ENCODE measurements at regions not wholly inside any gene's neighbourhood (a gene's known extent, or its start where the extent isn't known, plus 50 kb on each side); places are given as distances from the start of the nearest gene placed in this dataset.
A peak's percentile ranks its signal among the peaks of the same experiment; 100 is the strongest.
"Not testable (repeated sequence)": the region's sequence is repeated elsewhere in the genome, so short reads cannot be mapped to it uniquely, and the experiment has no call there.

DNA sequence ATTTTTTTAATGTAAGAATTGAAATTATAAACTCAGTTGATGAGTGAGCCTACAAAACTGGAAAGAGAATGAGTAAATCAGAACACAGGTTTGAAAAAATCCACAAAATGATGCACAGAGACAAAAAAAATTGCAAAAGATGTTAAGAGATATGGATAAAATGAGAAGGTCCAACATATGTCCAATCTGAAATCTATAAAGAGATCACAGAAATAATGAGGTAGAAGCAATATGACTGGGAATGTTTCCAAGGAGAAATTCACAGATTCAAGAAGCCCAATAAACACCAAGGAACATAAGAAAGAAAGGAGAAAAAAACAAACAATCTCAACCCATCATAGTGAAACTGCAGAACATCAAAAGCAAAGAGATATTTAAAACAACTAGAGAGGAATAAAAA, 288.4 kb upstream of the SLC30A5 start:
- DNase-seq (ENCODE audit: low read depth, low spot score) = no peak
- H3K27ac ChIP-seq = no peak overlapping the region

DNA sequence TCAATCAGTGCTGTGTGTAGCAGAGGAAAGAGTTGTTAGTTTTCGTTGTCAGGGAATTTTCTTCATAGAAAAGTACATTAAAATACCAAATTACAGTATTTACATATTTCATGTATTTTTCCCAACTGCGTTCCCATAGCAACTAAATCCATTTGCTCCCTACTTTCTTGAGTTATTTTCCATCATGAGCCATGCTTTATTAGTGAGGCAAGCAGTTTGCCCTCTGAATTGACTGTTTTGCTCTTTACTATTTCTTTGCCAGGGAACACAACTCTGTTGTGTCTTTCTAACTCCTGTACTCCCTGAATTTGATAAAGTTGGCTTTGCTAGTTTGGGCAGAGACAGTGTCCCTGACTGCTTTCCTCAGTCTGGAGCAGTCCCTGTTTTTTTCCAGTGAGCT, 276.2 kb upstream of the SLC30A5 start:
- H3K27ac ChIP-seq = no peak overlapping the region
- no peak for DNase-seq (ENCODE audit: low read depth, low spot score)

GRCh38 chr5:68818057-68818695, 275.6 kb upstream of the SLC30A5 start:
- H3K27ac ChIP-seq = no peak overlapping the region
- DNase-seq (ENCODE audit: low read depth, low spot score) = no peak

DNA sequence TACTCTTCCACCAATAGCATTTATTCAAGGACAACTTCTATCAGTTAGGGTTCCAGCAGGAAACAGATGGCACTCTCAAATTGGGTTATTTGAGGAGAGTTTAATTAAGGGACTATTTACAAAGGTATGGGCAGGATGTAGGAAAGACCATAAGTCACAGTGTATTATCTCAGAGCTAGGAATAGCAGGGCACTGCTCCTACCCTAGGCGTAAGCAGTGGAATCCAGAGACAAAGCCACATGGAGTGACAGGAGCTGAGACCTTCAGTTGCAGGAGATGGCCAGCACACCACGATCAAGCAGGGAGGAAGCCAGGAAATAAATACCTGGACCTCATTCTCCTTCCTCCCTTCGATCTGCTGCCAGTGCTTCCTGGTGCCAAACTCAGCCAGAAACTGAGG, 274.9 kb upstream of the SLC30A5 start:
- no peak for DNase-seq (ENCODE audit: low read depth, low spot score)
- H3K27ac ChIP-seq = no peak overlapping the region

GRCh38 chr5:68821056-68821455, 272.8 kb upstream of the SLC30A5 start:
- no peak overlapping the region for H3K27ac ChIP-seq
- no peak for DNase-seq (ENCODE audit: low read depth, low spot score)

GRCh38 chr5:68822796-68823195, 271.0 kb upstream of the SLC30A5 start:
- H3K27ac ChIP-seq = no peak overlapping the region
- DNase-seq (ENCODE audit: low read depth, low spot score) = no peak

DNA sequence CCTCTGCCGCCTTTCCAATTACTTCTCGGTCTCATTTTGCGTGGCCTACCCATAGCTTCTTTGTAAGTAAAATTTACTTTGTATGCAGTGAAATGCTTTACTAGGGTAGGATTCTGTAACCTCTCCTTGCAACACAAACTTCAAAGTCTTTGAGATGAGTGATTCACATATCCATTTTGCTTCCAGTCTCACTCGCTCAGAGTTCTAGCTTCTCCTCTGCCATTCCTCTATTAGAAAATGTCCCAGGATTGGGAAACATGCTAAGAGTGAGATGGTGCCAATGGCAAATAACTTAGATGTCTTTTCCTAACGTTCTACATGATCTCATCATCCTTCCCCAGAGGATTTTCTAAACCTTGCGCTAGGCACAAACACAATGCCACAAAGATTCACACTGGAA, 270.5 kb upstream of the SLC30A5 start:
- no peak overlapping the region for H3K27ac ChIP-seq

DNA sequence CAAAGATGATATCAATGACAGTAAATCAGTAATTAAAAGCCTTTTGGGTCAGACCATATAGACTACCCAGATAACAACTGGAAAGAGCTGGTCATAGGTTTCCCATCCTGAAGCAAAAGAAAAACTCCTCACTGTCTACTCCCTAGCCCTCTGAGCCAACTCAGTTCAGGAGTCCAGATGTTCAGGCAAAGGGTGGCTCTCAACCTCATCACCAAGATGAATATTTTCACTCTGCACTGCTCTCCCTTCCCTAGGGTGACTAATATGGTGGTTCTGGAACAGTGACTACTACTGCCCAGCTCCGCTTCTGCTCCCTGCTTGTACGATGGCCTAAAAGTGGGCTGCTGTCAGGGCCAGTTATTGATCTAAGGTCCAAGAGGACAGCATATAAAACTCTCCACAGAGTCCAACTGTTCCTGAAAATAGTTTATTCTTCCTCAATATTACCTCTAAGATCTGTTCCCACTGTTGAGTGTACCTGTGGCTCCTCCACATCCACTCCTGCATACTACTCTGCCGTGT, 263.4 kb upstream of the SLC30A5 start:
- DNase-seq (ENCODE audit: low read depth, low spot score) = no peak
- H3K27ac ChIP-seq = no peak overlapping the region

More for the DNA sequence above, 270.5 kb upstream of the SLC30A5 start:
- no peak for DNase-seq (ENCODE audit: low read depth, low spot score)

GRCh38 chr5:68834491-68834981, 259.3 kb upstream of the SLC30A5 start:
- H3K27ac ChIP-seq = no peak overlapping the region
- DNase-seq (ENCODE audit: low read depth, low spot score) = no peak

DNA sequence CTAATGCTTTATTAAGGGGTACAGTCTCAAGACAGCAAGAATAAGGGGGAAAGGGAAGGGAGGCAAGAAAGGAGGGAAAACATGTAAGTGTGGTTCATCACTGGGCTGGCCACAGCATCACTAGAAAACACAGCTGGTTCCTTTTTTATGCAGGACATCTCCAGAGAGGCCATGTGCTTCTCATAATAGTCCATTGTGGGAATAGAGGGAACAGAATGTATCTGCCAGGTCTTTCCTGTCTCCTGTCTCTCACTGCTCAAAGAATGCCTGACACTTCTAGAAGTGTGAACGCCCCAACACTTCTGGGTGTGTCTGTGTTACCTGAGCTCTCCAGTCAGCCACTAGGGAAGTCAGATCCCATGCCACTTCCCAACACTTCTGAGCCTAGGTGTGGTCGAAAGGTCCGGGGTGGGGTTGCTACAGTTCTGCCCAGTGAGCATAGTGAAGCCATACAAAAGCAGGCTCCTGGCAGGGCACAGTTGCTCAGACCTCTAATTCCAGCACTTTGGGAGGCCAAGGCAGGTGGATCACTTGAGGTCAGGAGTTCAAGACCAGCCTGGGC, 255.6 kb upstream of the SLC30A5 start:
- no peak overlapping the region for H3K27ac ChIP-seq
- DNase-seq (ENCODE audit: low read depth, low spot score) = no peak

DNA sequence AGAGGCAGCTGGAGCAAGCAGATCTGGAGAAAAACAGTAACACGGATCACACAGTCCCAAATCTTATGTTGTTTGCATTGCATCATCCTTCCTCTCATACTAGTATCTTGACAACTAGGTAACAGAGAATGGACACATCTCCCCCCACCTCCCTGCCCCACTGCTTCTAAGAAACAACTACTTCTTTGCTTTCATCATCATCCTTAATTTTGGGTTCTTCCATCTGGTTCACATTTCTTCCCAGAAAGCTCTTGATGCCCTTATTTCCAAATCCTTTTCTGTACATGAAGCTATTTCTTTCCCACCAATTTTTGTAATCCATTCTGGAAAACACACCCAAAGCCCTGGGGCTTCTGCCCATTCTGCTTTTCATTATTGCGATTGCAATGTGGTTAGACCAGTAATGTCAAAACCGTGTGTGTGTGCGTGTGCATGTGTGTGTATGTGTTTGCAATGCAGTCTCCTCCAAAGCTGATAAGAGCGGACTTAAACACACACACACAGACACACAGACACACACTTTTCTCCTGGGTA, 254.7 kb upstream of the SLC30A5 start:
- DNase-seq (ENCODE audit: low read depth, low spot score) = peak; percentile 37
- H3K27ac ChIP-seq = no peak overlapping the region

GRCh38 chr5:68843624-68844364, 250.0 kb upstream of the SLC30A5 start:
- no peak for DNase-seq (ENCODE audit: low read depth, low spot score)

GRCh38 chr5:68845131-68845530, 248.7 kb upstream of the SLC30A5 start:
- no peak for DNase-seq (ENCODE audit: low read depth, low spot score)
- no peak overlapping the region for H3K27ac ChIP-seq

More at GRCh38 chr5:68843624-68844364, 250.0 kb upstream of the SLC30A5 start:
- H3K27ac ChIP-seq = no peak overlapping the region

DNA sequence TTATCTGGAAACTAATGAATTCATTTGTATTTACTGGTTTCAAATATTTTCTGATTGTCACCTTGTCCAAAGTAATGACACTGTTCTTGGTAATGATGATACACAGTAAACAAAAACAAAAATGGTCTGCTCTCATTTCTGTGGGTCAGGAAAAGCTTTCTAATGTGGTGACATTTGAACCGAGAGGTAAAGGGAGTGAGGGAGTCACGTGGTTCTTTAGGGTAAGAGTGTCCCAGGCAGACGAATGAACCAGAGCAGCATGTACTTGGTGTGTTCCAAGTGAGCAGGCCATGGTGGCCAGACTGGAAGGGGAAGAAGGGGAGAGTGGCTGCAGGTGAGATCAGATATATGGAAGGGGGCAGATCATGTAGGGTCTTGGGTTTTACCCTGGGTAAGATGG, 247.0 kb upstream of the SLC30A5 start:
- H3K27ac ChIP-seq = no peak overlapping the region

GRCh38 chr5:68848091-68848490, 245.7 kb upstream of the SLC30A5 start:
- peak; percentile 12 for DNase-seq (ENCODE audit: low read depth, low spot score)
- H3K27ac ChIP-seq = no peak overlapping the region

More for the DNA sequence above, 247.0 kb upstream of the SLC30A5 start:
- DNase-seq (ENCODE audit: low read depth, low spot score) = no peak

- H3K27ac ChIP-seq = no peak overlapping the region
- DNase-seq (ENCODE audit: low read depth, low spot score) = no peak
Measured at GRCh38 chr5:68849103-68849502, 244.7 kb upstream of the SLC30A5 start.

DNA sequence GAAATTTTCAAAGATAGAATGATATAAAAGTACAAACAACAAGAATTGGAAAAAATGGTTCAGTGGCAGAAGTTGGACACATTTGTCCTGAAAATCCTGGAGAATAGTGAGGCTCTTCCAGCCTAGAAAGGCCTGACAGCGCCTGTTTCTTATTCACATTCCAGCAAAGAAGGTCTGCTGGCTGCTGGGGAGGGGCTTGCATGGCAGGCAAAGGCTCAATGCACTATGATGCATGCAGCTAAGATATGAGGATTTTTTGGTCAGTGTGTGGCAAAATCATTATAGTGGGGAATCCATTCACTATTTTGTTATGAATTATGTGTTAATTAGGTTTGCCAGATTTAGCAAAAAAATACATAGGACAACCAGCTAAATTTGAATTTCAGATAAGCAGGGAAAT, 243.9 kb upstream of the SLC30A5 start:
- DNase-seq (ENCODE audit: low read depth, low spot score) = no peak
- no peak overlapping the region for H3K27ac ChIP-seq

GRCh38 chr5:68861099-68861498, 232.7 kb upstream of the SLC30A5 start:
- no peak overlapping the region for H3K27ac ChIP-seq
- no peak for DNase-seq (ENCODE audit: low read depth, low spot score)

DNA sequence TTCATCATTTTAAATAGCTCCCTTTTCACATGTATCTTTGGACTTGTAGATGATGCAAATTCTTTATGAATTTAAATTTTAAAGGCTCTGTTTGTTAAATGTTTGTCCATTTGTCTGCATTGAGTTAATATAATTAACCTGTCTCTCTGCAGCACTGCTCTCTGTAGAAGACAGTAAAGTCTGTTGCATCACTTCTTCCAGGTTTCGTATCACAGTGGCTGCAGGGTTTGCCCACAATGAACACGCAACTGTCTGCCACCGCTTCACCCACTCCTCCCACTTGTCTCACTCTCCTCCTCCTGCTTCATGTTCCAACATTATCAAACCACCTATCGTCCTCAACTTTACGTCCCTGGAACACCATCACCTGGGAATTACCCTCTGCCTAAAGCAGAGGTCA, 231.3 kb upstream of the SLC30A5 start:
- H3K27ac ChIP-seq = no peak overlapping the region
- DNase-seq (ENCODE audit: low read depth, low spot score) = no peak

GRCh38 chr5:68865192-68865591, 228.6 kb upstream of the SLC30A5 start:
- DNase-seq (ENCODE audit: low read depth, low spot score); H3K27ac ChIP-seq: not testable (repeated sequence)
